ENCODE measurements at regions not wholly inside any gene's neighbourhood (a gene's known extent, or its start where the extent isn't known, plus 50 kb on each side); places are given as distances from the start of the nearest gene placed in this dataset.
"Not testable (repeated sequence)": the region's sequence is repeated elsewhere in the genome, so short reads cannot be mapped to it uniquely, and the experiment has no call there.

GRCh38 chr21:15311510-15311909, 246.7 kb upstream of the NRIP1 start:
- no peak for DNase-seq (ENCODE audit: low read depth)

GRCh38 chr21:15317034-15317433, 252.2 kb upstream of the NRIP1 start:
- not testable (repeated sequence) for DNase-seq (ENCODE audit: low read depth)

DNA sequence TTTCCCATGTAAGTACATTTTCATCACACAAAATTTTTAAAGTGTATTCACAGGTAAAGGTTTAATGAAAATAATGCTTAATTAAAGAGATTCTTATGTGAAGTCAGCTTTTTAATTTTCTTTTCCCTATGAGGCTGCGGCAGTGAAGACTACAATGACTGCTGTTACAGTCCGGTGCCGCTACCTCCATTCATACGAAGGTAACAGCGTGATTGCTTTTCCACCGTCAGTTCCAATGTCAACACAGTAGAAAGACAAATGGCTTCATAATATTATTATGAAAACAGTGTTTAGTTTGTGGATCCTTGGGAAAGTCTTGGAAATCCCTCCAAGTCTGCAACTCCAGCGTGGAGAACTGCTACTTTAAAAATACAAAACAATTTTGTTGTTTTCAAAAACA, 254.9 kb upstream of the NRIP1 start:
- DNase-seq (ENCODE audit: low read depth), result no peak

- no peak for DNase-seq (ENCODE audit: low read depth)
Observed at GRCh38 chr21:15324542-15324941, 259.7 kb upstream of the NRIP1 start.

DNA sequence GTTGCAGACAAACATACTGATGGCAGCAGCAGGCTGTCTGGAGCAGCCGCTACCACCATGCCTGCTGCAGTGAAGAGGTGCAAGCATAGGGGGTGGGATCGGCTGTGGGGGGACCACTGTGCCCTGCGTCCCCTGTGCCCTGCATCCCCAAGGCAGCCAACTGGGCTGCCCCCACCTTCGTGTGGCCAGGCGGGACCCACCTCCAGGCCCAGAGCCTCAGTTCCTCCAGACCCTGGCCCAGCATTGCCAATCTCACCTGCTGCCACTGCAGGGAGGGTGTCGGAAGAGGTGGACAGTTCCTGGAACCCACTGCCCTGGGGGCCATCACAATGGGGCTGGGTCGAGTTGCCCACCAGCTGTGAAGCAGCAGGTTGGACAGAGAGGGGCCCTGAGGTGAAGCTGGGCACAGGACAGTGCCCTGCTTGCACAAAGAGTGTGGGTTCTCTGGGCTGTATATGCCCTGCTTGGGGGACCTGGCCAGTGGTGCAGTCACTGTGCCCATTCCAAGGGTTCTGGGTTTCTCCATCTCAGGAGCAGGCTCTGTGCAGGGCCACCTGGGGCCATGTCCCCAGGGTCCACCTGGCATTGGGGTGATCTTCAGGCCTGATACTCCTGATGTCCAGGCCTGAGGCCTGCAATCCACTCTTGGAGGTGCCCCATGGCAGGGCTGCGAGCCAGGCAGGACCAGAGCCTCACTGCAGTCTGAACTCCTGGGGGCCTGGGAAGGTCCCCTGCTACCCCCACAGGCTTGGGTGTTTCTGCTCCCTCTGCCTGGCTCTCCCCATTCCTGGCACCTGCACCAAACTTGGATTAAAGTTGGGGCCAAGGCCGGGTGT, 261.4 kb upstream of the NRIP1 start:
- DNase-seq (ENCODE audit: low read depth), result no peak

- DNase-seq (ENCODE audit: low read depth), result no peak
Observed at GRCh38 chr21:15327637-15328265, 263.0 kb upstream of the NRIP1 start.

DNA sequence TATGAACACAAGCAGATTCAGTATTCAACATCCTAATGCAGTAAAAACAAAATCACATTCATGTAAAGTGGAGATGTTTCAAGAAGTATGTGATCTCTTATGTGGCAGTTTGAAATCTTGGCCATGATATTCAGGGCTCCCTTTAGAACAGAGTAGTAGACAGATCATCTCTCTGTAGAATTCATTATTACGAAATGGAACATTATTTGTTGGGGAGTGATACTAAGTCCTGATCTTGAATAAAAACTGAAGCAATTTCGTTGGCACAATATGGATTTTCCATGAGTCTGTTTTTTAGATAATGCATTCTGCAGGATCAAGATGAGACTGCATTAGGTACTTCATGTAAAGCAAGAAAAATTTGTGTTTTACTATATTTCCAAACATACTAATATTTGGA, 264.4 kb upstream of the NRIP1 start:
- no peak for DNase-seq (ENCODE audit: low read depth)

DNA sequence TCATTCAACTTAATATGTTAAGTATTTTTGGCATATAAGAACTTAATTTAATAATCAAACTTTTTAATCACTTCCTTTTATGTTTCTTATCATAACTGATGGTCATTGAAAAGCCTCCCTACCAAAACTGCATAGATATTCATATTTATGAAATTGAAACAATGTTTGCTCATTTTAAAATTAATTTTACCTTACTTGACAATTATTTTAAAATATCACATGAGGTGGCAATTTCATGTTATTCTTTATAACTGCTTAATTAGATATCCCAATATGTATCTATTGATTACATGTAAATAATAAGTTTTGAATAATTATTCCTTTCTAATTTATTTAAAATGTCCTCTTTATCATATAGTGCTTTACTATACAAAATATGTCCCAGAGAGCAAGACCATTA, 266.1 kb upstream of the NRIP1 start:
- DNase-seq (ENCODE audit: low read depth), result no peak

- no peak for DNase-seq (ENCODE audit: low read depth)
Observed at GRCh38 chr21:15332572-15332971, 267.8 kb upstream of the NRIP1 start.

GRCh38 chr21:15333136-15333710, 268.4 kb upstream of the NRIP1 start:
- no peak for DNase-seq (ENCODE audit: low read depth)

GRCh38 chr21:15333951-15334350, 269.2 kb upstream of the NRIP1 start:
- DNase-seq (ENCODE audit: low read depth), result no peak

DNA sequence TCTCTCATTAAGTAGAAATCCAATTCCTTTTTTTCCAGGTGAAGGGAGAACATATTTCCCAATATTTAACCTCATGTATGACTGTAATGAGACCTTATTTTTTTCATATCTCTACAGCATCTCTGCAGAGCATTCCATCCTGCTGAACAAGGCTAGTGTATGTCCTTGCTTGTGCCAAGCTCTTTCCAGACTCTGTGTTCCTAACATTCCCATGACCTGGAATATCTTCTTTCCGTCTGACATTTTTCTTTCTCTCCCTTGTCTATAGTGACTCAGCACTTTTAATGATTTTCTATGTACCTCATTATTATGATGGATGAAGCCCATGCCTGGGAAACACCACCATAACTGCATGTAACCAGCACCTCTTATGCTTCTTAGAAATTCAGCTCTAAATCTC, 278.3 kb upstream of the NRIP1 start:
- no peak for DNase-seq (ENCODE audit: low read depth)

GRCh38 chr21:15352009-15352408, 287.2 kb upstream of the NRIP1 start:
- no peak for DNase-seq (ENCODE audit: low read depth)

- DNase-seq (ENCODE audit: low read depth), result no peak
Observed at GRCh38 chr21:15353546-15353945, 288.7 kb upstream of the NRIP1 start.

DNA sequence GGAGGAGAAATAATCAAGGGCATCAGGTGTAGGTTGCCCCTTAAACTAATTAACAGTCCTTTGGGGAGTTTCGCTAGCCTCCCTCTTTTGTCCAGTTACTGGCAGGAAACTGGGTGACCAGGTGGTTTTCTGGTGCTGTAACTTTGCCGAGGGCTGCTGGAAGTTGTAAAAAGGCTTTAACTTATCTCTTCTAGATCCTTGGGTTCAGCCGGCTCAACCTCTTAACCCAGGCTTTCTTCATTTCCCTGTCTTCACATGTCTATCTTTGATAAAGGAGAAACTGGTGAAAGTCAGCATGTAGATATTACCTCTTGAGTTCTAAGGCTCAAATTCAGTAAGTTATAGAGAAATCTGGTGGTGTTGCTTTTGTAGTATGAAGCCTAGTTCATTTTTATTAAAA, 289.7 kb upstream of the NRIP1 start:
- DNase-seq (ENCODE audit: low read depth), result no peak

DNA sequence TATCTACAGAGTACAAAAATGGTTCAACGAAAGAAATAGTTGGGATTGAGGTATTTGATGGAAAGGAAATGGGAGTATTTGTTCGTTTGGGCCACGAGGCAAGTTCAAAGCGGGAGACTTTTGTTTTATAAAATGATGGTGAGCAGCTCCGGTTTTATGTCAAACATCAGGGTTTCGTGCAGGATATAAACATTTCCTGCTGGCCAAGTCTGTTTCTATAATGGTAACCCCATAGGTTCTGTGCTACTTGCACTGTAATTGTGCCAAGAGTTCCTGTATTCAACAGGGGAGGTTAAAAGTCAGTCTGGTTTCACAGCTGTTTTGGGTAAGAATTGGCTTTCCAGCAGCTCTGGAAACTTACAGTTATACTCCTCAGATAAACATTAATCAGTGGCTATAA, 290.3 kb upstream of the NRIP1 start:
- no peak for DNase-seq (ENCODE audit: low read depth)

GRCh38 chr21:15359251-15359650, 294.5 kb upstream of the NRIP1 start:
- DNase-seq (ENCODE audit: low read depth), result no peak

DNA sequence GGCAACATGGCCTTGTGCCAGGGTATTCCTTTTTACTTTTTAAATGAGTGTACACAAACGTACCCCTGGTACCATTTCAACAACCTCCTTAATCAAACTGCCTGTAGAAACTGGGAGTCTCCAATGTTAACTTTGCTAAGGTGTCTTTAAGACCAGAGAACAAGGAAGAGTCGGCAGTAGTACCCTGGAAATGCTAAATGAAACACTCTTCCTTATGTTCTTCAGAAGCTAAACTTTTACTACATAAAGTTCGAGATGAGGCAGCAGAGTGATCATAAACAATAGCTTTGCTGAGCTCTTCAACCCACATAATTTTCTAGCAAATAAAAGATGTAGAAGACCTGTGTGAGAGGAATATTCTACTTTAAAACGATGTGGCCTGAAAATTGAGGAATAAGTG, 297.7 kb upstream of the NRIP1 start:
- no peak for DNase-seq (ENCODE audit: low read depth)

- DNase-seq (ENCODE audit: low read depth), result no peak
Observed at GRCh38 chr21:15363921-15364320, 299.1 kb upstream of the NRIP1 start.

- no peak for DNase-seq (ENCODE audit: low read depth)
Observed at GRCh38 chr21:15365751-15366392, 301.1 kb upstream of the NRIP1 start.

DNA sequence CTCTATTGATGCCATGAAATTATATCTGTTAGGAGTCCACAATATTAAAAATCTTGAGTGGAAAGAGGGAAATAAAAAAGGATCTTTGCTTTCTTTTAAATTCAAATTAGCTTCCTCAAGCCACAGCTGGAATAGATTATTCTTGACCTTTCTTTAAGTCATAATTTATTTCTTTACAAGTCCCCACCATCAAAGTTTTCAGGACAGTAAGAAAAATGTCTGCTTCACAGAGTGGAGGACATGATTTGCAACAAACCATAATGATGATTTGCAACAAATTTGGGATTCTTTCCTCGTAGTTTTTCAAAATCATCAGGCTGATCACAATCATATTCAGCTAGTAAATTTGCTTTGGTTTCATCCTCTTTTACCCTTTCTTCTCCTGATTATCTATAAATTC, 301.8 kb upstream of the NRIP1 start:
- DNase-seq (ENCODE audit: low read depth), result no peak

- no peak for DNase-seq (ENCODE audit: low read depth)
Observed at GRCh38 chr21:15367061-15367626, 302.3 kb upstream of the NRIP1 start.
